ENCODE measurements at regions not wholly inside any gene's neighbourhood (a gene's known extent, or its start where the extent isn't known, plus 50 kb on each side); places are given as distances from the start of the nearest gene placed in this dataset.

GRCh38 chr7:42739638-42740037 lies 172.2 kb downstream of the C7orf25 start:
- intact Hi-C loops (cut with DNase I; ENCODE audit: low total_unique reads) = no loop called here
- TF ChIP-seq POLR2A (IDR thresholded peaks at IDR 0.05) = no peak
- TF ChIP-seq CTCF (IDR thresholded peaks at IDR 0.05) = no peak
- WGBS, 2 donors = 37 to 42% methylated on average over 8 of the region's 8 CpGs
- DNase-seq (ENCODE audit: low spot score in 2 of 2) = peak in 1 of 2 donors; percentile 34
- H3K4me3 ChIP-seq (ENCODE audit: low read depth, poor library complexity, severe bottlenecking) = no peak overlapping the region

GRCh38 chr7:42736931-42737330 lies 174.9 kb downstream of the C7orf25 start:
- H3K4me3 ChIP-seq (ENCODE audit: low read depth, poor library complexity, severe bottlenecking) = no peak overlapping the region
- intact Hi-C loops (cut with DNase I; ENCODE audit: low total_unique reads) = no loop called here
- WGBS, 2 donors = 71 to 88% methylated on average over 1 of the region's 1 CpG
- TF ChIP-seq POLR2A (IDR thresholded peaks at IDR 0.05) (no peak), CTCF (IDR thresholded peaks at IDR 0.05) (no peak)
- DNase-seq (ENCODE audit: low spot score in 2 of 2) = no peak

- TF ChIP-seq POLR2A (IDR thresholded peaks at IDR 0.05) = no peak
- no peak for DNase-seq (ENCODE audit: low spot score in 2 of 2)
- WGBS, 2 donors = 63 to 66% methylated on average over 2 of the region's 2 CpGs
- no peak overlapping the region for H3K4me3 ChIP-seq (ENCODE audit: low read depth, poor library complexity, severe bottlenecking)
- intact Hi-C loops (cut with DNase I; ENCODE audit: low total_unique reads) = no loop called here
Observed at GRCh38 chr7:42735081-42735480, 176.8 kb downstream of the C7orf25 start.

- WGBS, 2 donors = 46 to 53% methylated on average over 2 of the region's 2 CpGs
- H3K4me3 ChIP-seq (ENCODE audit: low read depth, poor library complexity, severe bottlenecking) = no peak overlapping the region
- TF ChIP-seq CTCF (IDR thresholded peaks at IDR 0.05) (no peak), POLR2A (IDR thresholded peaks at IDR 0.05) (no peak)
- intact Hi-C loops (cut with DNase I; ENCODE audit: low total_unique reads) = no loop called here
- no peak for DNase-seq (ENCODE audit: low spot score in 2 of 2)
Observed at GRCh38 chr7:42734568-42734967, 177.3 kb downstream of the C7orf25 start.

GRCh38 chr7:42733040-42733439 lies 178.8 kb downstream of the C7orf25 start:
- DNase-seq (ENCODE audit: low spot score in 2 of 2) = no peak
- 76 to 77% methylated on average over 5 of the region's 5 CpGs for WGBS, 2 donors
- no peak overlapping the region for H3K4me3 ChIP-seq (ENCODE audit: low read depth, poor library complexity, severe bottlenecking)
- intact Hi-C loops (cut with DNase I; ENCODE audit: low total_unique reads) = no loop called here
- TF ChIP-seq POLR2A (IDR thresholded peaks at IDR 0.05) (no peak), CTCF (IDR thresholded peaks at IDR 0.05) (no peak)

GRCh38 chr7:42730586-42730985 lies 181.3 kb downstream of the C7orf25 start:
- intact Hi-C loops (cut with DNase I; ENCODE audit: low total_unique reads) = no loop called here
- H3K4me3 ChIP-seq (ENCODE audit: low read depth, poor library complexity, severe bottlenecking) = no peak overlapping the region
- no peak for DNase-seq (ENCODE audit: low spot score in 2 of 2)
- TF ChIP-seq CTCF (IDR thresholded peaks at IDR 0.05) = no peak
- no peak for TF ChIP-seq POLR2A (IDR thresholded peaks at IDR 0.05)
- 38 to 42% methylated on average over 1 of the region's 1 CpG for WGBS, 2 donors
